ENCODE measurements at regions not wholly inside any gene's neighbourhood (a gene's known extent, or its start where the extent isn't known, plus 50 kb on each side); places are given as distances from the start of the nearest gene placed in this dataset.

DNA sequence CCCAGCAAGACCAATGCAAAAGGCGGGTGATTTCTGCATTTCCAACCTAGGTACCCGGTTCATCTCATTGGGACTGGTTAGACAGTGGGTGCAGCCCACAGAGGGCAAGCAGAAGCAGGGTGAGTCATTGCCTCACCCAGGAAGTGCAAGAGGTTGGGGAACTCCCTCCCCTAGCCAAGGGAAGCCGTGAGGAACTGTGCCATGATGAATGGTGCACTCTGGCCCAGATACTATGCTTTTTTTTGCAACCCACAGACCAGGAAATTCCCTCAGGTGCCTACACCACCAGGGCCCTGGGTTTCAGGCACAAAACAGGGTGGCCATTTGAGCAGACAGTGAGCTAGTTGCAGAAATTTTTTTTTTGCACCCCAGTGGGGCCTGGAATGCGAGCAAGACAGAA lies 662.6 kb upstream of the ACVR2A start:
- no peak overlapping the region for H2BK15ac ChIP-seq (ENCODE audit: low read depth, low read length)
- no peak overlapping the region for H3K4ac ChIP-seq (ENCODE audit: low read depth, low read length)
- H4K5ac ChIP-seq (ENCODE audit: insufficient read length, low read depth, low read length) = no peak overlapping the region
- DNase-seq = no peak
- no peak overlapping the region for H3K56ac ChIP-seq (ENCODE audit: insufficient read length, low read depth, low read length)
- H3K9me3 ChIP-seq (ENCODE audit: control insufficient read depth, low read depth, low read length) = no peaks in the 10 kb centered on the region
- H3K4me1 ChIP-seq (ENCODE audit: insufficient read depth, low read length) = no peaks in the 10 kb centered on the region; the same call in 1 of the 2 replicates
- no peaks in the 10 kb centered on the region for H3K79me2 ChIP-seq (ENCODE audit: insufficient read depth, low read length)
- no peak overlapping the region for H3K9ac ChIP-seq (ENCODE audit: extremely low read depth, insufficient read length, low read length)
- no peaks in the 10 kb centered on the region for H3K27me3 ChIP-seq (ENCODE audit: insufficient read depth, low read length)
- no peak overlapping the region for H2BK20ac ChIP-seq (ENCODE audit: low read depth, low read length, poor library complexity, severe bottlenecking)
- no peak overlapping the region for H4K8ac ChIP-seq (replicated peaks; ENCODE audit: insufficient read length, low read depth, low read length)
- H3K23me2 ChIP-seq (ENCODE audit: insufficient read length, low read depth, low read length, poor library complexity, severe bottlenecking) = no peaks in the 10 kb centered on the region
- WGBS (ENCODE audit: extremely low coverage, insufficient read length, low lambda C conversion rate) = no CpG with 5 or more reads among the region's 4 CpGs
- H3K79me1 ChIP-seq (ENCODE audit: insufficient read depth, low read depth, low read length, poor library complexity, severe bottlenecking) = no peaks in the 10 kb centered on the region
- no peak overlapping the region for H4K91ac ChIP-seq (ENCODE audit: insufficient read length, low read depth, low read length)
- TF ChIP-seq, protein P1, sequence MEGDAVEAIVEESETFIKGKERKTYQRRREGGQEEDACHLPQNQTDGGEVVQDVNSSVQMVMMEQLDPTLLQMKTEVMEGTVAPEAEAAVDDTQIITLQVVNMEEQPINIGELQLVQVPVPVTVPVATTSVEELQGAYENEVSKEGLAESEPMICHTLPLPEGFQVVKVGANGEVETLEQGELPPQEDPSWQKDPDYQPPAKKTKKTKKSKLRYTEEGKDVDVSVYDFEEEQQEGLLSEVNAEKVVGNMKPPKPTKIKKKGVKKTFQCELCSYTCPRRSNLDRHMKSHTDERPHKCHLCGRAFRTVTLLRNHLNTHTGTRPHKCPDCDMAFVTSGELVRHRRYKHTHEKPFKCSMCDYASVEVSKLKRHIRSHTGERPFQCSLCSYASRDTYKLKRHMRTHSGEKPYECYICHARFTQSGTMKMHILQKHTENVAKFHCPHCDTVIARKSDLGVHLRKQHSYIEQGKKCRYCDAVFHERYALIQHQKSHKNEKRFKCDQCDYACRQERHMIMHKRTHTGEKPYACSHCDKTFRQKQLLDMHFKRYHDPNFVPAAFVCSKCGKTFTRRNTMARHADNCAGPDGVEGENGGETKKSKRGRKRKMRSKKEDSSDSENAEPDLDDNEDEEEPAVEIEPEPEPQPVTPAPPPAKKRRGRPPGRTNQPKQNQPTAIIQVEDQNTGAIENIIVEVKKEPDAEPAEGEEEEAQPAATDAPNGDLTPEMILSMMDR (conservative IDR thresholded peaks at IDR 0.05) = no peak
- no peak overlapping the region for H3K4me2 ChIP-seq (ENCODE audit: insufficient read depth, insufficient read length, low read length)
- Mint-ChIP-seq H3K9me3 (peaks cover 11 to 22% of the 10 kb centered on the region in 2 experiments), H3K27ac (no peak overlapping the region), H3K4me3 (no peak overlapping the region), H3K36me3 (ENCODE audit: insufficient read depth in 1 of 3, low read depth in 3 of 3) (peaks cover 2 to 34% (median 8%) of the 10 kb centered on the region in 3 experiments; a peak in 6 of 7 replicates), H3K27me3 (ENCODE audit: low read depth) (no peaks in the 10 kb centered on the region), H3K4me1 (peaks cover 11 to 20% of the 10 kb centered on the region in 2 experiments)
- H2AK5ac ChIP-seq (ENCODE audit: insufficient read length, low read length) = no peak overlapping the region
- H2BK5ac ChIP-seq (ENCODE audit: insufficient read length, low read length) = no peak overlapping the region
- no peaks in the 10 kb centered on the region for H4K20me1 ChIP-seq (ENCODE audit: control insufficient read depth, insufficient read depth, insufficient read length)
- no peak overlapping the region for H3K27ac ChIP-seq (ENCODE audit: insufficient read length, low read depth, low read length)
- no peak overlapping the region for H2AFZ ChIP-seq (ENCODE audit: low read length)
- no peak overlapping the region for H3K14ac ChIP-seq (ENCODE audit: insufficient read depth, low read length)
- no peak overlapping the region for H3K18ac ChIP-seq (ENCODE audit: insufficient read length, low read depth, low read length)
- no peak overlapping the region for H2BK12ac ChIP-seq (ENCODE audit: insufficient read length, low read depth, low read length)
- no peak overlapping the region for H3K23ac ChIP-seq (ENCODE audit: insufficient read length, low read depth, low read length)
- H3T11ph ChIP-seq (ENCODE audit: low read length) = no peak overlapping the region
- no peak overlapping the region for H2BK120ac ChIP-seq (ENCODE audit: low read depth, low read length, poor library complexity, severe bottlenecking)
